ENCODE measurements at regions not wholly inside any gene's neighbourhood (a gene's known extent, or its start where the extent isn't known, plus 50 kb on each side); places are given as distances from the start of the nearest gene placed in this dataset.

DNA sequence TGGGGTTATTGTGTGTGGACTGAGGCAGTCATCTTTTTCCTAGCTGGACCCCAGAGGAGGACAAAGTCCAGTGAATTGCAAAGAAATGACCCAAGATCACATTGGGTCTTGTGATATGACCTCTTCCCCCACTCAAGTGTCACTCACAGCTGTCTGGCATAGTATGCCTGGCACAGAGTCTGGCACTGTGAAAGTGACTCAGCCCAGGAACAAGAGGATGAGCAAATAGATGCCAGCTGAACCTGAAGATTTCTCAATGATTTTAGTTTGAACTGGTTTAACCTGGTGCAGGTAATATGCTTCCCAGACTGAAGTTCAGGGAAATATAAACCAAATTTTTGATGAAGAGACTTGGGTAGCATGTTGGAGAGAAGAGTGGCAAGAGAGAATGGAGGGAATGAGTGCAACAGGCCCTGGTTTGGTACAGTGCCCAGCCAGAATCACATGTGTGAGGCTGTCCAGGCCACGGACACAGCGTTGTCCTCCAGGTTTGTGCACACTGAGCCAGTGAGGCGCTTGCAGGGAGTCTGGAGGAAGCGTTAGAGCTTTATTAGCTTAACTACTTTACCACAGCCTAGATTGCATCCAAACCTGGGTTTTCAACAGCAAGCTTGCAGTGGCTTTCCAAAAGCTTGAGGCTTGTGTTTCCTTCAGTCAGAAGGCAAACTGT lies 332.9 kb downstream of the NUAK1 start:
- TF ChIP-seq, protein P1, sequence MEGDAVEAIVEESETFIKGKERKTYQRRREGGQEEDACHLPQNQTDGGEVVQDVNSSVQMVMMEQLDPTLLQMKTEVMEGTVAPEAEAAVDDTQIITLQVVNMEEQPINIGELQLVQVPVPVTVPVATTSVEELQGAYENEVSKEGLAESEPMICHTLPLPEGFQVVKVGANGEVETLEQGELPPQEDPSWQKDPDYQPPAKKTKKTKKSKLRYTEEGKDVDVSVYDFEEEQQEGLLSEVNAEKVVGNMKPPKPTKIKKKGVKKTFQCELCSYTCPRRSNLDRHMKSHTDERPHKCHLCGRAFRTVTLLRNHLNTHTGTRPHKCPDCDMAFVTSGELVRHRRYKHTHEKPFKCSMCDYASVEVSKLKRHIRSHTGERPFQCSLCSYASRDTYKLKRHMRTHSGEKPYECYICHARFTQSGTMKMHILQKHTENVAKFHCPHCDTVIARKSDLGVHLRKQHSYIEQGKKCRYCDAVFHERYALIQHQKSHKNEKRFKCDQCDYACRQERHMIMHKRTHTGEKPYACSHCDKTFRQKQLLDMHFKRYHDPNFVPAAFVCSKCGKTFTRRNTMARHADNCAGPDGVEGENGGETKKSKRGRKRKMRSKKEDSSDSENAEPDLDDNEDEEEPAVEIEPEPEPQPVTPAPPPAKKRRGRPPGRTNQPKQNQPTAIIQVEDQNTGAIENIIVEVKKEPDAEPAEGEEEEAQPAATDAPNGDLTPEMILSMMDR (IDR thresholded peaks at IDR 0.05): no peak
- peaks cover 5% of the 10 kb centered on the region for H3K9me3 Mint-ChIP-seq
- H3K27me3 Mint-ChIP-seq (ENCODE audit: low read depth, poor library complexity): no peaks in the 10 kb centered on the region
- H3K36me3 Mint-ChIP-seq (ENCODE audit: low read depth): peaks cover 5% of the 10 kb centered on the region
- DNase-seq: no peak
- H3K4me1 Mint-ChIP-seq: peaks cover 20% of the 10 kb centered on the region
- no peak overlapping the region for H3K27ac Mint-ChIP-seq
- H3K4me3 Mint-ChIP-seq: no peak overlapping the region

GRCh38 chr12:105806400-105806770 lies 332.4 kb downstream of the NUAK1 start:
- peaks cover 8% of the 10 kb centered on the region for H3K36me3 Mint-ChIP-seq (ENCODE audit: low read depth)
- TF ChIP-seq, protein P1 (IDR thresholded peaks at IDR 0.05): no peak
- DNase-seq: no peak
- H3K27ac Mint-ChIP-seq: no peak overlapping the region
- H3K4me1 Mint-ChIP-seq: peaks cover 20% of the 10 kb centered on the region
- H3K9me3 Mint-ChIP-seq: peaks cover 9% of the 10 kb centered on the region
- H3K27me3 Mint-ChIP-seq (ENCODE audit: low read depth, poor library complexity): no peaks in the 10 kb centered on the region
- no peak overlapping the region for H3K4me3 Mint-ChIP-seq

DNA sequence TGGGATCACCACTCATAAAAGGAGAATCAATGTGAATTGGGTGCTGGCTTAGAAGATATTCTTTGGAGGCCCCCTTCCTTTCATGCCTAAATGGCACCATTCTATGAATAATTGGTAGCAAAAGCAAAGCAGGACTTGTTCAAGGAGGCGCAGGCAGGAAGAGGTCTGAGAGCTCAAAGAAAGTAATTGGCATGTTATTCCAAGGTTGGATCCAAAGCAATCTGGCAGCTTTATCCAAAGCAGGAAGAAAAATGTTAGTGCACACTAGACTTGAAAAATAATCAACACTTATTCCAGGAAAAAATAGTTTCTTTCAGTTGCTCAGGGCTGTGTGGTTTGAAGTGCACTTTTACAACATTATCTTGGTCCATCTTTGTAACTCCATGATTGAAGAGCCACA lies 326.4 kb downstream of the NUAK1 start:
- Mint-ChIP-seq H3K4me3 (no peak overlapping the region), H3K27ac (no peak overlapping the region), H3K27me3 (ENCODE audit: low read depth, poor library complexity) (peaks cover 7% of the 10 kb centered on the region), H3K4me1 (peaks cover 18% of the 10 kb centered on the region), H3K9me3 (peaks cover 9% of the 10 kb centered on the region), H3K36me3 (ENCODE audit: low read depth) (peaks cover 8% of the 10 kb centered on the region)
- TF ChIP-seq, protein P1 (IDR thresholded peaks at IDR 0.05): no peak
- no peak for DNase-seq

DNA sequence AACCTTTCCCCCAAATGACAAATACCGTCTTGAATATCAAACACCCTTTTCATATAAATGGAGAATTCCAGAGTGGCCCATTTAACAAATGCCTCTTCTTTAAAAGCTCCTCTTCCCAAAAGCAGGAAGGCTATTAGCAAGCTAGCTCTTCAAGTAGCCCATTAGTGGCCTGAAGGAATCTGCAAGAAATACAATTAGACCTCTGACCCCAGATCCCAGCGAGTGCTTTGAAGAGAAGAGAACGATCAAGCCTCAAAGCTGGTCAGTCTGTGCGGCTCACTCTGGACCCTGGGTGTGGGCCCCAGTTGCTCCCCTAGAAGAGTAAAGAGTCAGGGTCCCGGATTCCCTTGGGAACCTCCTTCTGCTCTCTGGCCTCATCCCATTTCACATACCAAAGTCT lies 325.6 kb downstream of the NUAK1 start:
- TF ChIP-seq, protein P1 (IDR thresholded peaks at IDR 0.05): no peak
- H3K36me3 Mint-ChIP-seq (ENCODE audit: low read depth): peaks cover 8% of the 10 kb centered on the region
- DNase-seq: peak; percentile 24
- H3K9me3 Mint-ChIP-seq: peaks cover 9% of the 10 kb centered on the region
- no peak overlapping the region for H3K4me3 Mint-ChIP-seq
- peak overlapping the region; percentile 53 for H3K27ac Mint-ChIP-seq
- H3K4me1 Mint-ChIP-seq: peaks cover 18% of the 10 kb centered on the region
- H3K27me3 Mint-ChIP-seq (ENCODE audit: low read depth, poor library complexity): peaks cover 7% of the 10 kb centered on the region

DNA sequence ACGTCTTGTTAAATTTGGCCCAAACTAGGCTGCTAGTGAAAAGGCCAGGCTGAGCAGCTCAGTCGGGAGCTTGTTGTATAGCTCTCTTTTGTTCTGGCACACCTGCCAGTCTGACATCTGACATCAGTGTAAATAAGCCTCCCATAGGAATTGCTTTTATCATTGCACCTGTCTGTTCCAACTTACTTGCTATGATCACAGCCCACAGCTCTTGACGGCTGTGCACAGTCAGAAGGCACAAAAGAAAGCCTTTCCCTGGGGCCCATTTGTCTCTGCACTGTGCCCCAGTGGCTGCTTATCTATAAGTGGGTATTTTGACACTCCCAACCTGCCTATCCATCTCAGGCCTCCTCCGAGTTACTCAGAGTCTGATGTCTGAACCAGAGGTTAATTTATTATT lies 324.5 kb downstream of the NUAK1 start:
- H3K4me3 Mint-ChIP-seq: no peak overlapping the region
- no peak overlapping the region for H3K27ac Mint-ChIP-seq
- H3K4me1 Mint-ChIP-seq: peaks cover 19% of the 10 kb centered on the region
- TF ChIP-seq, protein P1 (IDR thresholded peaks at IDR 0.05): no peak
- no peak for DNase-seq
- H3K36me3 Mint-ChIP-seq (ENCODE audit: low read depth): peaks cover 8% of the 10 kb centered on the region
- H3K9me3 Mint-ChIP-seq: peaks cover 9% of the 10 kb centered on the region
- peaks cover 7% of the 10 kb centered on the region for H3K27me3 Mint-ChIP-seq (ENCODE audit: low read depth, poor library complexity)

DNA sequence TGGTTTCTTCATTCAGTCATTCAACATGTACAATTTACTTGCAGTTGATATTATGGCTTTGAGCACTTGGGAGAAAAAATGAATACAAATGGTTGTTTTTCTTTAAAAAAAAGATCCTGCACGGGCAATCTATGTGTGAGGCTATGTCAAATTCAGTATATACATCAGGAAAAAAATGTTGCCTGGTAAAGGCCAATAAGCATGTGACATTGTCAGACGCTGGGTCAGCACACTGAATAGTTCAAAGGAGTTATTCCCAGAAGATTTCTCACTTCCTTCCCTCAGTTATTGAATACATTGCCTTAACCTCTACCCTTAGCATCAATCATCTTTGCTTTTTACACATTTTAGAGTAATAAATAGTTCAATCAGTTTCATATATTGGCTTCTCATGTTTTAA lies 319.2 kb downstream of the NUAK1 start:
- no peak for DNase-seq
- H3K4me1 Mint-ChIP-seq: peaks cover 48% of the 10 kb centered on the region
- peaks cover 10% of the 10 kb centered on the region for H3K9me3 Mint-ChIP-seq
- H3K27me3 Mint-ChIP-seq (ENCODE audit: low read depth, poor library complexity): peaks cover 8% of the 10 kb centered on the region
- H3K4me3 Mint-ChIP-seq: no peak overlapping the region
- TF ChIP-seq, protein P1 (IDR thresholded peaks at IDR 0.05): no peak
- H3K36me3 Mint-ChIP-seq (ENCODE audit: low read depth): peaks cover 6% of the 10 kb centered on the region
- no peak overlapping the region for H3K27ac Mint-ChIP-seq
